IMR-90 (cell line): ENCODE measurements at regions not wholly inside any gene's neighbourhood (a gene's known extent, or its start where the extent isn't known, plus 50 kb on each side); places are given as distances from the start of the nearest gene placed in this dataset.

Source experiments
- ATAC-seq: fragments of 200-7000 bp; cut with Tn5 transposase; 2 replicates; pipeline ENCODE4 v1.9.1; 2020; ENCODE audit warnings: low read depth, mild to moderate bottlenecking, moderate library complexity
- BruUV-seq: library from RNA; stranded (reverse); fragments of 400-500 nt; replicated peaks from 2 replicates; lab custom pipeline; 2021; lab: Mats Ljungman, UMichigan
- CTCF ChIA-PET: fragments of 300-600 bp; formaldehyde crosslinking; extraction: SDS; loops from one replicate; lab custom pipeline; 2021; ENCODE audit warnings: antibody characterized with exemption; lab: Yijun Ruan, JAX
- POLR2A ChIA-PET: fragments of 300-600 bp; sonication (Branson Sonifier 250); formaldehyde crosslinking; loops from one replicate; lab custom pipeline; 2022; ENCODE audit warnings: antibody characterized with exemption; ENCODE audit not compliant: unreplicated experiment; lab: Charles Lee
- DNase-seq: peaks from one replicate; pipeline ENCODE4 v3.0.0; 2013
- H2AFZ ChIP-seq: replicated peaks from 2 replicates; pipeline ENCODE3; 2013; ENCODE audit warnings: low read length, mild to moderate bottlenecking; ENCODE audit not compliant: poor library complexity
- H2AK5ac ChIP-seq: 2 replicates; pipeline ENCODE4 v1.6.1; 2013; ENCODE audit warnings: low read depth, low read length, inconsistent platforms
- H2AK9ac ChIP-seq: replicated peaks from 2 replicates; pipeline ENCODE3; 2013; ENCODE audit warnings: mild to moderate bottlenecking, low read depth, low read length, moderate library complexity; ENCODE audit not compliant: poor library complexity
- H2BK120ac ChIP-seq: 2 replicates; pipeline ENCODE4 v1.6.1; 2013; ENCODE audit warnings: low read depth, low read length, inconsistent platforms
- H2BK15ac ChIP-seq: 3 replicates; pipeline ENCODE4 v1.6.1; 2013; ENCODE audit warnings: low read depth, low read length, inconsistent platforms
- H2BK20ac ChIP-seq: 2 replicates; pipeline ENCODE4 v1.6.1; 2013; ENCODE audit warnings: low read depth, mild to moderate bottlenecking, inconsistent platforms, low read length, moderate library complexity
- H2BK5ac ChIP-seq: 2 replicates; pipeline ENCODE4 v1.6.1; 2013; ENCODE audit warnings: mild to moderate bottlenecking, low read depth, low read length, inconsistent platforms; ENCODE audit not compliant: poor library complexity, severe bottlenecking
- H3K14ac ChIP-seq: replicated peaks from 2 replicates; pipeline ENCODE4 v1.6.1; 2013; ENCODE audit warnings: low read depth, low read length, inconsistent platforms
- H3K18ac ChIP-seq: 2 replicates; pipeline ENCODE4 v1.6.1; 2013; ENCODE audit warnings: low read depth, low read length, control low read depth
- H3K23ac ChIP-seq: 2 replicates; pipeline ENCODE4 v1.6.1; 2013; ENCODE audit warnings: low read depth, low read length, inconsistent platforms
- H3K27ac ChIP-seq: 2 replicates; pipeline ENCODE4 v1.5.1; 2013; ENCODE audit warnings: mild to moderate bottlenecking, control low read depth, low read length; ENCODE audit not compliant: insufficient read depth
- H3K27me3 ChIP-seq: 2 replicates; pipeline ENCODE4 v1.6.1; 2013; ENCODE audit warnings: low read length; ENCODE audit not compliant: control insufficient read depth, insufficient read depth
- H3K36me3 ChIP-seq: 2 replicates; pipeline ENCODE4 v1.6.1; 2013; ENCODE audit warnings: low read length, mixed read lengths; ENCODE audit not compliant: control insufficient read depth, insufficient read depth
- H3K4ac ChIP-seq: 2 replicates; pipeline ENCODE4 v1.6.1; 2013; ENCODE audit warnings: low read depth, low read length, inconsistent platforms
- H3K4me1 ChIP-seq: 2 replicates; pipeline ENCODE4 v1.6.1; 2013; ENCODE audit warnings: low read length, mixed read lengths; ENCODE audit not compliant: control insufficient read depth, insufficient read depth
- H3K4me2 ChIP-seq: 2 replicates; pipeline ENCODE4 v1.6.1; 2013; ENCODE audit warnings: low read depth, mild to moderate bottlenecking, control low read depth, low read length, moderate library complexity
- H3K4me3 ChIP-seq: 2 replicates; pipeline ENCODE4 v1.5.1; 2013; ENCODE audit warnings: low read depth, mild to moderate bottlenecking, control low read depth, low read length, moderate library complexity; ENCODE audit not compliant: insufficient read depth
- H3K56ac ChIP-seq: 2 replicates; pipeline ENCODE4 v1.6.1; 2013; ENCODE audit warnings: low read length, inconsistent platforms; ENCODE audit not compliant: insufficient read depth; ENCODE audit errors: extremely low read depth
- H3K79me1 ChIP-seq, 2 experiments: 2 replicates each; pipeline ENCODE4 v1.6.1; 2013; ENCODE audit warnings: low read length in 2 of 2, inconsistent platforms in 1 of 2, low read depth in 1 of 2
- H3K9ac ChIP-seq: 2 replicates; pipeline ENCODE4 v1.6.1; 2013; ENCODE audit warnings: low read depth, low read length, control low read depth
- H3K9me1 ChIP-seq: 2 replicates; pipeline ENCODE4 v1.6.1; 2013; ENCODE audit warnings: low read length, inconsistent platforms; ENCODE audit not compliant: insufficient read depth
- H3K9me3 ChIP-seq: 2 replicates; pipeline ENCODE4 v1.6.1; 2013; ENCODE audit warnings: low read length; ENCODE audit not compliant: control insufficient read depth, insufficient read depth
- H4K20me1 ChIP-seq: 2 replicates; pipeline ENCODE4 v1.6.1; 2013; ENCODE audit warnings: low read length, inconsistent platforms; ENCODE audit not compliant: insufficient read depth
- H4K5ac ChIP-seq: 2 replicates; pipeline ENCODE4 v1.6.1; 2013; ENCODE audit warnings: mild to moderate bottlenecking, low read depth, low read length, control low read depth
- H4K8ac ChIP-seq, 2 experiments: 2 replicates each; pipeline ENCODE4 v1.6.1; 2013; ENCODE audit warnings: low read depth in 2 of 2, low read length in 2 of 2, control low read depth in 1 of 2, inconsistent platforms in 1 of 2
- H4K91ac ChIP-seq: 2 replicates; pipeline ENCODE4 v1.6.1; 2013; ENCODE audit warnings: low read depth, low read length, inconsistent platforms; ENCODE audit not compliant: insufficient read depth
- BHLHE40 ChIP-seq: fragments of 150-350 bp; IDR thresholded peaks from 2 replicates; pipeline ENCODE4 v1.6.1; 2016; ENCODE audit warnings: mild to moderate bottlenecking, low read depth, low read length
- CEBPB ChIP-seq: IDR thresholded peaks from 2 replicates; pipeline ENCODE4 v1.6.1; 2012; ENCODE audit warnings: low read depth, low read length, improper control_type of control experiment
- CHD1 ChIP-seq: IDR thresholded peaks from 2 replicates; pipeline ENCODE4 v1.6.1; 2012; ENCODE audit warnings: low read depth, low read length, improper control_type of control experiment
- CTCF ChIP-seq: conservative IDR thresholded peaks from 2 replicates; pipeline ENCODE4 v1.5.1; 2012; ENCODE audit warnings: mild to moderate bottlenecking, low read depth, low read length, improper control_type of control experiment
- ELK1 ChIP-seq: fragments of 150-350 bp; IDR thresholded peaks from 2 replicates; pipeline ENCODE4 v1.6.1; 2016; ENCODE audit warnings: low read depth, mild to moderate bottlenecking, low read length, moderate library complexity, borderline replicate concordance
- FOS ChIP-seq: fragments of 150-350 bp; IDR thresholded peaks from 2 replicates; pipeline ENCODE4 v1.6.1; 2016; ENCODE audit warnings: low read depth, low read length
- MAFK ChIP-seq: IDR thresholded peaks from 2 replicates; pipeline ENCODE4 v1.6.1; 2012; ENCODE audit warnings: low read depth, low read length, improper control_type of control experiment
- MAZ ChIP-seq: IDR thresholded peaks from 2 replicates; pipeline ENCODE4 v1.6.1; 2012; ENCODE audit warnings: low read depth, mild to moderate bottlenecking, low read length, improper control_type of control experiment, moderate library complexity, borderline replicate concordance
- MXI1 ChIP-seq: IDR thresholded peaks from 2 replicates; pipeline ENCODE4 v1.6.1; 2012; ENCODE audit warnings: low read depth, mild to moderate bottlenecking, low read length, moderate library complexity, borderline replicate concordance
- NFE2L2 ChIP-seq: fragments of 150-350 bp; IDR thresholded peaks from 2 replicates; pipeline ENCODE4 v1.6.1; 2016; ENCODE audit warnings: low read depth, mild to moderate bottlenecking, low read length
- POLR2A ChIP-seq: IDR thresholded peaks from 2 replicates; pipeline ENCODE4 v1.6.1; 2012; ENCODE audit warnings: mild to moderate bottlenecking, low read depth, low read length
- RAD21 ChIP-seq: IDR thresholded peaks from 2 replicates; pipeline ENCODE4 v1.6.1; 2012; ENCODE audit warnings: low read length, improper control_type of control experiment
- RCOR1 ChIP-seq: IDR thresholded peaks from 2 replicates; pipeline ENCODE4 v1.6.1; 2012; ENCODE audit warnings: mild to moderate bottlenecking, low read length, improper control_type of control experiment; ENCODE audit not compliant: insufficient replicate concordance
- RFX5 ChIP-seq: IDR thresholded peaks from 2 replicates; pipeline ENCODE4 v1.8.0; 2012; ENCODE audit warnings: low read depth, mild to moderate bottlenecking, low read length, moderate library complexity
- SMC3 ChIP-seq: fragments of 150-350 bp; IDR thresholded peaks from 2 replicates; pipeline ENCODE4 v1.6.1; 2016; ENCODE audit warnings: low read depth, mild to moderate bottlenecking, antibody characterized with exemption, low read length, moderate library complexity
- USF2 ChIP-seq: fragments of 150-350 bp; IDR thresholded peaks from 2 replicates; pipeline ENCODE4 v1.6.1; 2017; ENCODE audit warnings: mild to moderate bottlenecking, antibody characterized with exemption, low read length, low read depth
- dilution Hi-C: fragments of 300-500 bp; cut with HindIII; formaldehyde crosslinking; loops from one replicate; pipeline ENCODE4 v1.14.3; 2018; ENCODE audit warnings: low sequenced_read_pairs; ENCODE audit not compliant: unreplicated experiment
- in situ Hi-C: fragments of 300-500 bp; cut with MboI; formaldehyde crosslinking; loops from 3 replicates; pipeline ENCODE4 v1.14.3; 2019; ENCODE audit warnings: low sequenced_read_pairs, inconsistent platforms, mixed read lengths
- intact Hi-C: fragments of 100-400 bp; cut with micrococcal nuclease; formaldehyde crosslinking; loops from 2 replicates; pipeline ENCODE4 v1.10.0; 2022

- Histone ChIP-seq H3K18ac (no peak overlapping the region), H2BK5ac (no peak overlapping the region), H3K36me3 (no peaks in the 10 kb centered on the region), H3K4me2 (no peak overlapping the region), H3K14ac (no peak overlapping the region), H3K27me3 (no peaks in the 10 kb centered on the region), H3K9me1 (no peaks in the 10 kb centered on the region), H3K9ac (no peak overlapping the region), H3K9me3 (peaks cover 2% of the 10 kb centered on the region; the same call in 1 of the 2 replicates), H4K5ac (no peak overlapping the region), H2AK5ac (no peak overlapping the region), H4K8ac (no peak overlapping the region), H2BK120ac (no peak overlapping the region), H3K4ac (no peak overlapping the region), H4K91ac (no peak overlapping the region), H3K23ac (no peak overlapping the region), H2BK15ac (no peak overlapping the region), H4K20me1 (no peaks in the 10 kb centered on the region), H2AK9ac (no peak overlapping the region), H3K56ac (no peak overlapping the region), H2BK20ac (no peak overlapping the region), H3K4me3 (no peak overlapping the region), H3K4me1 (no peaks in the 10 kb centered on the region), H3K79me1 (no peaks in the 10 kb centered on the region), H3K27ac (no peak overlapping the region), H2AFZ (no peak overlapping the region)
- DNase-seq = no peak
- intact Hi-C loops (no loop called here), dilution Hi-C loops (no loop called here), in situ Hi-C loops (no loop called here)
- ChIA-PET POLR2A (interaction anchor here (0.6 kb wide), 1 partner anchor 17 kb away, joined by 3 read pairs; no protein-coding TSS in a partner anchor), CTCF (no interaction called here)
- no peak for TF ChIP-seq USF2
- TF ChIP-seq CTCF = no peak
- TF ChIP-seq CHD1 = no peak
- TF ChIP-seq MAFK = no peak
- TF ChIP-seq MAZ = no peak
- no peak for TF ChIP-seq RCOR1
- no peak for TF ChIP-seq POLR2A
- no peak for TF ChIP-seq BHLHE40
- TF ChIP-seq SMC3 = no peak
- TF ChIP-seq CEBPB = no peak
- no peak for TF ChIP-seq FOS
- TF ChIP-seq NFE2L2 = no peak
- TF ChIP-seq RFX5 = no peak
- no peak for TF ChIP-seq MXI1
- no peak for TF ChIP-seq ELK1
- TF ChIP-seq RAD21 = no peak
- ATAC-seq = no peak
- no TSS peak for BruUV-seq
Observed at GRCh38 chr1:60244906-60245305, 171.3 kb upstream of the C1orf87 start.
